SK-N-SH (cell line): ENCODE measurements at regions not wholly inside any gene's neighbourhood (a gene's known extent, or its start where the extent isn't known, plus 50 kb on each side); places are given as distances from the start of the nearest gene placed in this dataset.

Experiments used
- CTCF ChIA-PET: fragments of 300-600, 350-600 bp; formaldehyde crosslinking; extraction: SDS; loops from one replicate; lab custom pipeline; 2021; lab: Yijun Ruan, JAX
- POLR2A ChIA-PET: fragments of 350-600 bp; sonication (Branson Sonifier 250); formaldehyde crosslinking; extraction: SDS; loops from one replicate; lab custom pipeline; 2020; ENCODE audit warnings: antibody characterized with exemption, inconsistent platforms; lab: Yijun Ruan, JAX
- DNase-seq: peaks from one replicate; pipeline ENCODE4 v3.0.0; 2012
- H2AFZ ChIP-seq: fragments of 200-600 bp; sonication (generic); 2 replicates; pipeline ENCODE4 v1.8.1; 2016; ENCODE audit warnings: antibody characterized with exemption, mild to moderate bottlenecking, low read depth
- H3F3A ChIP-seq: fragments of 200-600 bp; sonication (generic); replicated peaks from 2 replicates; pipeline ENCODE3; 2016; ENCODE audit warnings: antibody characterized with exemption, mild to moderate bottlenecking; ENCODE audit not compliant: insufficient read depth
- H3K27ac ChIP-seq, 2 experiments: fragments of 200-500 bp in 1 of 2; fragments of 200-600 bp in 1 of 2; sonication (Bioruptor generic) in 1 of 2; sonication (generic), shearing (Covaris generic) in 1 of 2; 2 replicates each; pipeline versions ENCODE4 v1.5.1 to v1.6.1; 2014 to 2016; ENCODE audit warnings: low read depth in 2 of 2, inconsistent platforms in 1 of 2, low read length in 1 of 2, mild to moderate bottlenecking in 1 of 2, mixed read lengths in 1 of 2
- H3K27me3 ChIP-seq: fragments of 200-600 bp; sonication (generic), shearing (Covaris generic); 2 replicates; pipeline ENCODE4 v1.6.1; 2016; ENCODE audit warnings: mixed run types; ENCODE audit not compliant: insufficient read depth
- H3K36me3 ChIP-seq, 2 experiments: fragments of 200-500 bp in 1 of 2; fragments of 200-600 bp in 1 of 2; sonication (Bioruptor generic) in 1 of 2; sonication (generic) in 1 of 2; replicated peaks in 1 of 2; 2 replicates each; pipeline versions ENCODE3 to v1.5.1; 2014 to 2016; ENCODE audit warnings: low read length in 1 of 2, mild to moderate bottlenecking in 1 of 2; ENCODE audit not compliant: insufficient read depth in 2 of 2, control insufficient read depth in 1 of 2
- H3K4me1 ChIP-seq, 2 experiments: fragments of 200-500 bp in 1 of 2; fragments of 200-600 bp in 1 of 2; sonication (Bioruptor generic) in 1 of 2; sonication (generic), shearing (Covaris generic) in 1 of 2; 2 replicates each; pipeline versions ENCODE4 v1.5.1 to v1.6.1; 2014 to 2016; ENCODE audit warnings: low read depth in 1 of 2, low read length in 1 of 2, mixed run types in 1 of 2; ENCODE audit not compliant: insufficient read depth in 2 of 2, control insufficient read depth in 1 of 2
- H3K4me2 ChIP-seq: fragments of 200-600 bp; sonication (generic), shearing (Covaris generic); 2 replicates; pipeline ENCODE4 v1.6.1; 2017; ENCODE audit warnings: mixed run types
- H3K4me3 ChIP-seq, 2 experiments: fragments of 200-500 bp in 1 of 2; fragments of 200-600 bp in 1 of 2; sonication (Bioruptor generic) in 1 of 2; sonication (generic), shearing (Covaris generic) in 1 of 2; 2 replicates each; pipeline versions ENCODE4 v1.5.1 to v1.8.1; 2014 to 2016; ENCODE audit warnings: low read depth in 2 of 2, inconsistent platforms in 1 of 2, low read length in 1 of 2, mild to moderate bottlenecking in 1 of 2, mixed read lengths in 1 of 2, moderate library complexity in 1 of 2
- H3K79me2 ChIP-seq: fragments of 200-600 bp; sonication (generic); 2 replicates; pipeline ENCODE4 v1.8.1; 2017; ENCODE audit warnings: mild to moderate bottlenecking; ENCODE audit not compliant: insufficient read depth
- H3K9ac ChIP-seq: fragments of 200-600 bp; sonication (generic); 2 replicates; pipeline ENCODE4 v1.6.1; 2017; ENCODE audit warnings: mixed run types
- H3K9me2 ChIP-seq: fragments of 200-600 bp; sonication (generic); 2 replicates; pipeline ENCODE4 v1.6.1; 2017; ENCODE audit warnings: mixed run types
- H3K9me3 ChIP-seq: fragments of 200-600 bp; sonication (generic); 2 replicates; pipeline ENCODE4 v1.6.1; 2017; ENCODE audit warnings: mixed run types, mild to moderate bottlenecking, moderate library complexity
- H4K20me1 ChIP-seq: fragments of 200-600 bp; sonication (generic); 2 replicates; pipeline ENCODE4 v1.6.1; 2017; ENCODE audit warnings: mild to moderate bottlenecking, mixed run types; ENCODE audit not compliant: insufficient read depth
- CHD2 ChIP-seq: fragments of 150-350 bp; IDR thresholded peaks from 2 replicates; pipeline ENCODE4 v1.6.1; 2018; ENCODE audit warnings: low read length; ENCODE audit not compliant: partially characterized antibody
- ELF1 ChIP-seq: IDR thresholded peaks from 2 replicates; pipeline ENCODE4 v1.4.0; 2012
- EP300 ChIP-seq, 2 experiments: IDR thresholded peaks; 2 replicates each; pipeline versions ENCODE4 v1.4.0 to v1.6.1; 2012; ENCODE audit warnings: borderline replicate concordance in 1 of 2, low read depth in 1 of 2, low read length in 1 of 2
- FOSL2 ChIP-seq: IDR thresholded peaks from 2 replicates; pipeline ENCODE4 v1.4.0; 2012; ENCODE audit warnings: low read depth, mild to moderate bottlenecking, moderate library complexity, borderline replicate concordance
- GABPA ChIP-seq: IDR thresholded peaks from 2 replicates; pipeline ENCODE4 v1.4.0; 2012; ENCODE audit warnings: low read depth, mild to moderate bottlenecking
- MEF2A ChIP-seq: IDR thresholded peaks from 2 replicates; pipeline ENCODE4 v1.4.0; 2012; ENCODE audit warnings: low read depth, borderline replicate concordance
- MXI1 ChIP-seq: IDR thresholded peaks from 2 replicates; pipeline ENCODE4 v1.6.1; 2012; ENCODE audit warnings: mild to moderate bottlenecking, low read depth, low read length, improper control_type of control experiment
- NFIC ChIP-seq: IDR thresholded peaks from 2 replicates; pipeline ENCODE4 v1.4.0; 2012; ENCODE audit warnings: borderline replicate concordance
- NRF1 ChIP-seq: IDR thresholded peaks from 2 replicates; pipeline ENCODE4 v1.6.1; 2012; ENCODE audit warnings: low read depth, mild to moderate bottlenecking, low read length
- RAD21 ChIP-seq: IDR thresholded peaks from 2 replicates; pipeline ENCODE4 v1.6.1; 2012; ENCODE audit warnings: mild to moderate bottlenecking, low read length
- RCOR1 ChIP-seq: fragments of 150-350 bp; IDR thresholded peaks from 2 replicates; pipeline ENCODE4 v1.6.1; 2017; ENCODE audit warnings: antibody characterized with exemption, low read length
- SIN3A ChIP-seq: IDR thresholded peaks from 2 replicates; pipeline ENCODE4 v1.6.1; 2012; ENCODE audit warnings: low read depth, mild to moderate bottlenecking, low read length, moderate library complexity, borderline replicate concordance
- SMC3 ChIP-seq: IDR thresholded peaks from 2 replicates; pipeline ENCODE4 v1.6.1; 2012; ENCODE audit warnings: low read depth, low read length, improper control_type of control experiment
- TEAD4 ChIP-seq: IDR thresholded peaks from 2 replicates; pipeline ENCODE4 v1.4.0; 2012; ENCODE audit warnings: mild to moderate bottlenecking, borderline replicate concordance; ENCODE audit not compliant: insufficient read depth
- YY1 ChIP-seq: IDR thresholded peaks from 2 replicates; pipeline ENCODE4 v1.4.0; 2012; ENCODE audit warnings: low read depth, mild to moderate bottlenecking
- WGBS: methylation state at CpG from one replicate; pipeline ENCODE4 v1.1.6; 2017; ENCODE audit warnings: low lambda C conversion rate; 5-methylcytosine and 5-hydroxymethylcytosine counted together
- TF ChIP-seq, protein P1 (sequence below): IDR thresholded peaks from 2 replicates; pipeline ENCODE4 v1.4.0; 2012; ENCODE audit warnings: low read depth, borderline replicate concordance
- TF ChIP-seq, protein P2 (sequence below): fragments of 200-600 bp; sonication (generic); IDR thresholded peaks from 2 replicates; pipeline ENCODE4 v1.6.1; 2017; ENCODE audit warnings: antibody characterized with exemption, mild to moderate bottlenecking, moderate library complexity
- TF ChIP-seq, protein P3 (sequence below): IDR thresholded peaks from 2 replicates; pipeline ENCODE4 v1.4.0; 2012; ENCODE audit warnings: low read depth
- TF ChIP-seq, protein P4 (sequence below): IDR thresholded peaks from 2 replicates; pipeline ENCODE4 v1.4.0; 2012; ENCODE audit warnings: low read depth, borderline replicate concordance

DNA sequence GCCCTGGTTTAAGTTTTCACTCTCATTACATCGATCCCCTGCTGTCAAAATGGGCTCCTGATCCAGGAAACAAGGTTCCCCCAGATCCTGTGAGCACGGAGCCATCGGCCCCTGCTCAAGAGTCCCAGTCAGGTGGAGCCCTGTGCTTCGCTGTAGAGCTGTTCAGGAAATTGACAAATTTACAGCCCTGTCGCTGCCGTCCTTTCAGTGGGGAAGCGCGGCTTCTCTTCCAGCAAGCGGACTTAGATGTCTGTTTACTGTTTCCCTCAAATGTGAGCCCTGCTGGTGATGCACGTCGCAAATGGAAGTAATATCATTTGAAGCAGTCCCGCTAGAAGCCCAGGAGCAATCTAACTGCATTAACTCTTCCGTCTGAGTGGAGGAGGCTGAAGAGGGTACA is 760.9 kb upstream of the WWC1 start:
- peak; percentile 1 for DNase-seq
- Histone ChIP-seq H2AFZ (no peak overlapping the region), H3K27me3 (no peaks in the 10 kb centered on the region), H3K9ac (no peak overlapping the region), H3F3A (no peaks in the 10 kb centered on the region), H3K4me3 (no peak overlapping the region), H3K36me3 (no peaks in the 10 kb centered on the region), H3K4me2 (no peak overlapping the region), H3K9me2 (no peaks in the 10 kb centered on the region), H3K4me1 (peaks cover 0 to 4% of the 10 kb centered on the region in 2 experiments; a peak in 1 of 4 replicates), H3K9me3 (no peaks in the 10 kb centered on the region), H3K27ac (no peak overlapping the region), H3K79me2 (no peaks in the 10 kb centered on the region), H4K20me1 (no peaks in the 10 kb centered on the region)
- ChIA-PET POLR2A (no interaction called here), CTCF (no interaction called here)
- WGBS, result 63% methylated on average over 13 of the region's 13 CpGs
- TF ChIP-seq, protein P1, sequence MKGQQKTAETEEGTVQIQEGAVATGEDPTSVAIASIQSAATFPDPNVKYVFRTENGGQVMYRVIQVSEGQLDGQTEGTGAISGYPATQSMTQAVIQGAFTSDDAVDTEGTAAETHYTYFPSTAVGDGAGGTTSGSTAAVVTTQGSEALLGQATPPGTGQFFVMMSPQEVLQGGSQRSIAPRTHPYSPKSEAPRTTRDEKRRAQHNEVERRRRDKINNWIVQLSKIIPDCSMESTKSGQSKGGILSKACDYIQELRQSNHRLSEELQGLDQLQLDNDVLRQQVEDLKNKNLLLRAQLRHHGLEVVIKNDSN, result no peak
- TF ChIP-seq CHD2 (no peak), GABPA (no peak), RCOR1 (no peak), YY1 (no peak), EP300 (IDR thresholded peaks at IDR 0.05; ENCODE audit: borderline replicate concordance in 1 of 2, low read depth in 1 of 2, low read length in 1 of 2) (no peak), NRF1 (no peak), FOSL2 (no peak)
- TF ChIP-seq, protein P2, sequence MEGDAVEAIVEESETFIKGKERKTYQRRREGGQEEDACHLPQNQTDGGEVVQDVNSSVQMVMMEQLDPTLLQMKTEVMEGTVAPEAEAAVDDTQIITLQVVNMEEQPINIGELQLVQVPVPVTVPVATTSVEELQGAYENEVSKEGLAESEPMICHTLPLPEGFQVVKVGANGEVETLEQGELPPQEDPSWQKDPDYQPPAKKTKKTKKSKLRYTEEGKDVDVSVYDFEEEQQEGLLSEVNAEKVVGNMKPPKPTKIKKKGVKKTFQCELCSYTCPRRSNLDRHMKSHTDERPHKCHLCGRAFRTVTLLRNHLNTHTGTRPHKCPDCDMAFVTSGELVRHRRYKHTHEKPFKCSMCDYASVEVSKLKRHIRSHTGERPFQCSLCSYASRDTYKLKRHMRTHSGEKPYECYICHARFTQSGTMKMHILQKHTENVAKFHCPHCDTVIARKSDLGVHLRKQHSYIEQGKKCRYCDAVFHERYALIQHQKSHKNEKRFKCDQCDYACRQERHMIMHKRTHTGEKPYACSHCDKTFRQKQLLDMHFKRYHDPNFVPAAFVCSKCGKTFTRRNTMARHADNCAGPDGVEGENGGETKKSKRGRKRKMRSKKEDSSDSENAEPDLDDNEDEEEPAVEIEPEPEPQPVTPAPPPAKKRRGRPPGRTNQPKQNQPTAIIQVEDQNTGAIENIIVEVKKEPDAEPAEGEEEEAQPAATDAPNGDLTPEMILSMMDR, result no peak

DNA sequence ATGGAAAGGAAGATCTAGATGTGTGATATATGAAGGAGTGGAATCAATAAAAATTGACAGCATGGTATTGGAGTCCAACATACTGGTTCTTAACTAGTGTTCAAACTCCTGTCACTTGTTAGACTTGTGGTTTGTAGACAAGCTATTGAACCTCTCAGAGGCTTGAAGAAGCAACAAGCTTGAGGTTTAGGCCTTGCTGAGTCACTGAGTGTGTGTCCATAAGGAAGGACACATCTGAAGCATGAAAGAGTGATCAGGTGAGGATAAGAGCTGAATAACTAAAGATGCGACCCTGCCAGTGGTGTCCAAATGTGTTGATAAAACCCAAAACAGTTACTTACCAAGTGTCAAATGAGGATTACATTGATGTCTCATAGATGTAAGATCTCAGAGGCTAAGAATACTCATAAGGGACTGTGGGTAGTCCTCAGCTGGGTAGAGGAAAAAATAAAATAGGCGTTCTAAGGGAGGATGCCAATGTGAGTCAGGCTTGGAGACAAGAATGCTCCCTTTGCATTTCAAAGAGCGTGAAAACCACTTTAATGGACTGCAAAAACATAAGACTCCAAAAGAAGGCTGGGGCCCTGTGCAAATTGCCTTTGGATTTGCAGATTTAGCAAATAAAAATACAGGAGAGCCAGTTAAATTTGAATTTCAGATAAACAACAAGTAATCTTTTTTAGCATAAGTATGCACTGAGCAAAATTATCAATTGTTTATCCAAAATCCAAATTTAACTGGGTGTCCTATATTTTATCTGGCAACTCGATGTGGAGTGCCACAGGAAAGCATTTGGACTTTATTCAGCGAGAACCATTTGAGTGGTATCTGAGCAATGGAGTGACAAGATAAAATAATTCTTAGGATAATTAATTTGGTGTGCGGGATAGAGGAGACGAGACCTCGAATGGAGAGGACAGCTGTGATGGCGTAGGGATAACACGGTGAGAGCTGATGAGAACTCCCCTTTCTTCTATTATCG is 757.3 kb upstream of the WWC1 start:
- H4K20me1 ChIP-seq, result no peaks in the 10 kb centered on the region
- no peak overlapping the region for H3K4me3 ChIP-seq
- no peaks in the 10 kb centered on the region for H3K9me3 ChIP-seq
- 49% methylated on average over 11 of the region's 11 CpGs for WGBS
- H3K9ac ChIP-seq, result no peak overlapping the region
- no peak overlapping the region for H3K4me2 ChIP-seq
- H3K79me2 ChIP-seq, result no peaks in the 10 kb centered on the region
- no peaks in the 10 kb centered on the region for H3K9me2 ChIP-seq
- no peak overlapping the region for H3K27ac ChIP-seq
- H3K4me1 ChIP-seq, result peaks cover 0 to 4% of the 10 kb centered on the region in 2 experiments; a peak in 1 of 4 replicates
- CTCF ChIA-PET, result interaction anchor here (1.3 kb wide), 1 partner anchor 16 kb away, joined by 3 read pairs; no protein-coding TSS in a partner anchor
- POLR2A ChIA-PET, result no interaction called here
- DNase-seq, result no peak
- H3K36me3 ChIP-seq, result no peaks in the 10 kb centered on the region
- H3K27me3 ChIP-seq, result no peaks in the 10 kb centered on the region
- H2AFZ ChIP-seq, result no peak overlapping the region
- H3F3A ChIP-seq, result no peaks in the 10 kb centered on the region
- TF ChIP-seq SMC3 (no peak), TEAD4 (no peak), RCOR1 (no peak), EP300 (IDR thresholded peaks at IDR 0.05; ENCODE audit: borderline replicate concordance in 1 of 2, low read depth in 1 of 2, low read length in 1 of 2) (no peak), YY1 (no peak), FOSL2 (no peak), NRF1 (no peak), SIN3A (no peak), NFIC (no peak), RAD21 (no peak), CHD2 (no peak), MXI1 (no peak), ELF1 (no peak), MEF2A (no peak)
- TF ChIP-seq, protein P3, sequence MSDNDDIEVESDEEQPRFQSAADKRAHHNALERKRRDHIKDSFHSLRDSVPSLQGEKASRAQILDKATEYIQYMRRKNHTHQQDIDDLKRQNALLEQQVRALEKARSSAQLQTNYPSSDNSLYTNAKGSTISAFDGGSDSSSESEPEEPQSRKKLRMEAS, result no peak
- TF ChIP-seq, protein P4, sequence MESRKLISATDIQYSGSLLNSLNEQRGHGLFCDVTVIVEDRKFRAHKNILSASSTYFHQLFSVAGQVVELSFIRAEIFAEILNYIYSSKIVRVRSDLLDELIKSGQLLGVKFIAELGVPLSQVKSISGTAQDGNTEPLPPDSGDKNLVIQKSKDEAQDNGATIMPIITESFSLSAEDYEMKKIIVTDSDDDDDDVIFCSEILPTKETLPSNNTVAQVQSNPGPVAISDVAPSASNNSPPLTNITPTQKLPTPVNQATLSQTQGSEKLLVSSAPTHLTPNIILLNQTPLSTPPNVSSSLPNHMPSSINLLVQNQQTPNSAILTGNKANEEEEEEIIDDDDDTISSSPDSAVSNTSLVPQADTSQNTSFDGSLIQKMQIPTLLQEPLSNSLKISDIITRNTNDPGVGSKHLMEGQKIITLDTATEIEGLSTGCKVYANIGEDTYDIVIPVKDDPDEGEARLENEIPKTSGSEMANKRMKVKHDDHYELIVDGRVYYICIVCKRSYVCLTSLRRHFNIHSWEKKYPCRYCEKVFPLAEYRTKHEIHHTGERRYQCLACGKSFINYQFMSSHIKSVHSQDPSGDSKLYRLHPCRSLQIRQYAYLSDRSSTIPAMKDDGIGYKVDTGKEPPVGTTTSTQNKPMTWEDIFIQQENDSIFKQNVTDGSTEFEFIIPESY, result no peak
